ENCODE measurements at regions not wholly inside any gene's neighbourhood (a gene's known extent, or its start where the extent isn't known, plus 50 kb on each side); places are given as distances from the start of the nearest gene placed in this dataset.

GRCh38 chr5:135724617-135725016 is 109.8 kb upstream of the SLC25A48 start:
- TF ChIP-seq CTCF (IDR thresholded peaks at IDR 0.05) (no peak), EP300 (IDR thresholded peaks at IDR 0.05; ENCODE audit: low read depth) (no peak), POLR2A (IDR thresholded peaks at IDR 0.05) (no peak)
